ENCODE measurements at regions not wholly inside any gene's neighbourhood (a gene's known extent, or its start where the extent isn't known, plus 50 kb on each side); places are given as distances from the start of the nearest gene placed in this dataset.

DNA sequence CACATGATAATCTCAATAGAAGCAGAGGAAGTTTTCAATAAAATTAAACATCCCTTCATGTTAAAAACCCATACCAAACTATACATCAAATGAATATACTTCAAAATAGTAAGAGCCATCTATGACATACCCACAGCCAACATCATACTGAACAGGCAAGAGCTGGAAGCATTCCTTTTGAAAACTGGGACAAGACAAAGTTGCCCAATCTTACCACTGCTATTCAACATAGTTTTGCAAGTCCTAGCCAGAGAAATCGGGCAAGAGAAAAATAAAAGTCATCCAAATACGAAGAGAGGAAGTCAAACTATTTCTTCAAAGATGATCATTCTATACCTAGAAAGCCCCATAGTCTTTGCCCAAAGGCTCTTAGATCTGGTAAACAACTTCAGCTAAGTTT is 454.7 kb upstream of the PRICKLE1 start:
- no peak for DNase-seq

DNA sequence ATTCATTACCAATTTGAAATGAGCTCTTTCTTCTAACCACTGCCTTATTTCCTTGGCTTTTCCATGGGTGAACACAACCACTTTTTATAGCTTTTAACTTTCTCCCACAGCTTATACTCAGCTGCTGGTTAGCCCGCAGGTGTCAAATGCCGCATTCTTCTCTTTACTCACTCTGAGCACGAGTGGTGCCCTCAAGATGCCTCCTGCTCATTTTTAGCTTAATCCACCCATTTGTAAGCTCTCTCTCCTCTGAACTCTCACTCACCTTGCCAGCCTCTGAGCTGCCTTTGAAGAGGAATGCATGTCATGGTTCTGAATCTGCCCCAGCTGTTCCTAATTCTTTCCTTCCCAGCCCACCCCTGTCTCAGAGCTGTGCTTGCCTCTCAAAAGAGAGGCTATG is 449.4 kb upstream of the PRICKLE1 start:
- no peak overlapping the region for H3K14ac ChIP-seq (ENCODE audit: low read length in 2 of 2)
- no peak overlapping the region for H4K8ac ChIP-seq (ENCODE audit: low read length)
- H3K4me2 ChIP-seq (ENCODE audit: low read length, poor library complexity, severe bottlenecking): no peak overlapping the region
- H2BK15ac ChIP-seq (ENCODE audit: low read depth, poor library complexity, severe bottlenecking): no peak overlapping the region
- H3K36me3 ChIP-seq (ENCODE audit: control insufficient read depth in 1 of 2, insufficient read depth in 2 of 2, low read depth in 1 of 2, low read length in 2 of 2): no peaks in the 10 kb centered on the region
- no peak overlapping the region for H2AFZ ChIP-seq (ENCODE audit: low read depth, low read length)
- H2BK12ac ChIP-seq (ENCODE audit: low read length in 2 of 2): no peak overlapping the region
- no peak overlapping the region for H3K9ac ChIP-seq (ENCODE audit: low read length)
- H3K4ac ChIP-seq (ENCODE audit: low read depth in 1 of 2, low read length in 2 of 2): no peak overlapping the region
- no peak overlapping the region for H2BK120ac ChIP-seq (ENCODE audit: low read depth, low read length)
- H3K4me3 ChIP-seq (ENCODE audit: insufficient read depth in 1 of 2, low read depth in 1 of 2, low read length in 2 of 2): no peak overlapping the region
- H3K23ac ChIP-seq (ENCODE audit: low read length in 2 of 2): no peak overlapping the region
- DNase-seq: no peak
- H3K27ac ChIP-seq (ENCODE audit: low read length, poor library complexity, severe bottlenecking): no peak overlapping the region
- H2AK5ac ChIP-seq (ENCODE audit: low read length, severe bottlenecking): no peak overlapping the region
- no peaks in the 10 kb centered on the region for H3K79me1 ChIP-seq (replicated peaks; ENCODE audit: low read length, poor library complexity, severe bottlenecking)
- H2BK5ac ChIP-seq (ENCODE audit: low read depth, low read length, poor library complexity, severe bottlenecking): peak overlapping the region; percentile 10
- H3K9me3 ChIP-seq (ENCODE audit: control insufficient read depth, low read length): no peaks in the 10 kb centered on the region
- 85% methylated on average over 3 of the region's 3 CpGs for WGBS
- H3K18ac ChIP-seq (ENCODE audit: low read depth in 1 of 2, low read length in 2 of 2): no peak overlapping the region
- H3K4me1 ChIP-seq (ENCODE audit: control insufficient read depth, insufficient read depth, low read depth, low read length): no peaks in the 10 kb centered on the region
- H4K91ac ChIP-seq (ENCODE audit: low read length): no peak overlapping the region
- no peaks in the 10 kb centered on the region for H3K27me3 ChIP-seq (ENCODE audit: control insufficient read depth in 1 of 2, insufficient read depth in 1 of 2, low read length in 2 of 2)

More for the DNA sequence above, 454.7 kb upstream of the PRICKLE1 start:
- H3K4me2 ChIP-seq (ENCODE audit: low read length, poor library complexity, severe bottlenecking): no peak overlapping the region
- no peak overlapping the region for H2AK5ac ChIP-seq (ENCODE audit: low read length, severe bottlenecking)
- no peak overlapping the region for H2BK5ac ChIP-seq (ENCODE audit: low read depth, low read length, poor library complexity, severe bottlenecking)
- H2BK15ac ChIP-seq (ENCODE audit: low read depth, poor library complexity, severe bottlenecking): no peak overlapping the region
- no peak overlapping the region for H3K4ac ChIP-seq (ENCODE audit: low read depth in 1 of 2, low read length in 2 of 2)
- no peak overlapping the region for H3K27ac ChIP-seq (ENCODE audit: low read length, poor library complexity, severe bottlenecking)
- H3K9ac ChIP-seq (ENCODE audit: low read length): no peak overlapping the region
- H2BK120ac ChIP-seq (ENCODE audit: low read depth, low read length): no peak overlapping the region
- H3K4me1 ChIP-seq (ENCODE audit: control insufficient read depth, insufficient read depth, low read depth, low read length): no peaks in the 10 kb centered on the region
- no peak overlapping the region for H4K91ac ChIP-seq (ENCODE audit: low read length)
- no peaks in the 10 kb centered on the region for H3K9me3 ChIP-seq (ENCODE audit: control insufficient read depth, low read length)
- WGBS: 94% methylated on average over 2 of the region's 2 CpGs
- no peak overlapping the region for H2AFZ ChIP-seq (ENCODE audit: low read depth, low read length)
- no peaks in the 10 kb centered on the region for H3K79me1 ChIP-seq (replicated peaks; ENCODE audit: low read length, poor library complexity, severe bottlenecking)
- H3K36me3 ChIP-seq (ENCODE audit: control insufficient read depth in 1 of 2, insufficient read depth in 2 of 2, low read depth in 1 of 2, low read length in 2 of 2): no peaks in the 10 kb centered on the region
- no peak overlapping the region for H3K23ac ChIP-seq (ENCODE audit: low read length in 2 of 2)
- H3K4me3 ChIP-seq (ENCODE audit: insufficient read depth in 1 of 2, low read depth in 1 of 2, low read length in 2 of 2): no peak overlapping the region
- no peak overlapping the region for H2BK12ac ChIP-seq (ENCODE audit: low read length in 2 of 2)
- H3K14ac ChIP-seq (ENCODE audit: low read length in 2 of 2): no peak overlapping the region
- no peak overlapping the region for H4K8ac ChIP-seq (ENCODE audit: low read length)
- H3K27me3 ChIP-seq (ENCODE audit: control insufficient read depth in 1 of 2, insufficient read depth in 1 of 2, low read length in 2 of 2): no peaks in the 10 kb centered on the region
- H3K18ac ChIP-seq (ENCODE audit: low read depth in 1 of 2, low read length in 2 of 2): no peak overlapping the region

DNA sequence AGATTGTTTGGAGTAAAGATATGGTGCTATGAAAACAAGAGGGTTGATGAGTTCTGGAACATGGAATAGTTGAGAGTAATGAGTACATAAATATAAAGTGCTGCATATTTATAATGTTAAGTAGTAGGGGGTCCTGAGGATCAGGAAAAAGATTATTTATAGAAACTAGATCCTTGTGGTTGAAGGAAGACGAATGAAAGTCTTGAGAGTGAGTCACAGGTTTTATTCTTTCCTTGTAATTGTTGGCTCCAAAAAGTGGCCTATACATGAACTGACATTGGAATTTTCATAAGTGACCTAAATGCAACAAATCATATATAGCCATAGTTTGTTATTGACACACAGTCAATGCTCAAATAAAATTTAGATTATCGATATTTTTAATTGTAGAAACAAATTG is 440.4 kb upstream of the PRICKLE1 start:
- Histone ChIP-seq H2BK120ac (ENCODE audit: low read depth, low read length) (no peak overlapping the region), H3K14ac (ENCODE audit: low read length in 2 of 2) (no peak overlapping the region), H3K9me3 (ENCODE audit: control insufficient read depth, low read length) (peaks cover 25% of the 10 kb centered on the region), H3K36me3 (ENCODE audit: control insufficient read depth in 1 of 2, insufficient read depth in 2 of 2, low read depth in 1 of 2, low read length in 2 of 2) (no peaks in the 10 kb centered on the region), H3K4me3 (ENCODE audit: insufficient read depth in 1 of 2, low read depth in 1 of 2, low read length in 2 of 2) (no peak overlapping the region), H4K91ac (ENCODE audit: low read length) (no peak overlapping the region), H2AK5ac (ENCODE audit: low read length, severe bottlenecking) (no peak overlapping the region), H3K27me3 (ENCODE audit: control insufficient read depth in 1 of 2, insufficient read depth in 1 of 2, low read length in 2 of 2) (no peaks in the 10 kb centered on the region), H3K9ac (ENCODE audit: low read length) (no peak overlapping the region), H3K18ac (ENCODE audit: low read depth in 1 of 2, low read length in 2 of 2) (no peak overlapping the region), H2BK5ac (ENCODE audit: low read depth, low read length, poor library complexity, severe bottlenecking) (no peak overlapping the region), H3K79me1 (replicated peaks; ENCODE audit: low read length, poor library complexity, severe bottlenecking) (no peaks in the 10 kb centered on the region), H2AFZ (ENCODE audit: low read depth, low read length) (no peak overlapping the region), H3K4ac (ENCODE audit: low read depth in 1 of 2, low read length in 2 of 2) (no peak overlapping the region), H3K4me1 (ENCODE audit: control insufficient read depth, insufficient read depth, low read depth, low read length) (peaks cover 3% of the 10 kb centered on the region), H3K4me2 (ENCODE audit: low read length, poor library complexity, severe bottlenecking) (no peak overlapping the region), H3K27ac (ENCODE audit: low read length, poor library complexity, severe bottlenecking) (no peak overlapping the region), H3K23ac (ENCODE audit: low read length in 2 of 2) (no peak overlapping the region), H4K8ac (ENCODE audit: low read length) (no peak overlapping the region), H2BK12ac (ENCODE audit: low read length in 2 of 2) (no peak overlapping the region), H2BK15ac (ENCODE audit: low read depth, poor library complexity, severe bottlenecking) (no peak overlapping the region)
- peak; percentile 21 for DNase-seq
- 27% methylated on average over 1 of the region's 2 CpGs for WGBS

DNA sequence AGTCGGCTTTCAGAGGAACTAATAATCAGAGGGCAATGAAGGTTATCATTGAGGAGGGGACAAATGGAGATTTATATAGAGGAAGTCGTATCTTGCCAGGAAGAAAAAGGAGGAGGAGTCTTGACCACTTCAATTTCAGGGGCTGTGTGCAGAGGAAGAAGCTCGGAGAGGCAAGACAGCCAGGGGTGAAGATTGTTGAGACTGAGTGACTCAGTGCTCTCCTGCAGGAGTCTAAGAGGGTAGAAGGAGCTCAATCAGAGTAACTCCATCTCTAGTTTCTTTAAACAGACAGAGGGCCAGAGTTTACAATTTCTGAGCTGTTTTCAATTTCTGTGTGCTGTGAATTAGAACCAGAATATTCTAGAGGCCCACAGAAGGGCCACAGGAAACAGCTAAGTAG is 439.3 kb upstream of the PRICKLE1 start:
- H3K36me3 ChIP-seq (ENCODE audit: control insufficient read depth in 1 of 2, insufficient read depth in 2 of 2, low read depth in 1 of 2, low read length in 2 of 2): no peaks in the 10 kb centered on the region
- no peak overlapping the region for H3K14ac ChIP-seq (ENCODE audit: low read length in 2 of 2)
- no peak overlapping the region for H2AFZ ChIP-seq (ENCODE audit: low read depth, low read length)
- H3K4me1 ChIP-seq (ENCODE audit: control insufficient read depth, insufficient read depth, low read depth, low read length): peaks cover 3% of the 10 kb centered on the region
- H3K9me3 ChIP-seq (ENCODE audit: control insufficient read depth, low read length): peaks cover 25% of the 10 kb centered on the region
- H2BK5ac ChIP-seq (ENCODE audit: low read depth, low read length, poor library complexity, severe bottlenecking): no peak overlapping the region
- no peak overlapping the region for H3K4me2 ChIP-seq (ENCODE audit: low read length, poor library complexity, severe bottlenecking)
- no peak overlapping the region for H3K23ac ChIP-seq (ENCODE audit: low read length in 2 of 2)
- no peak overlapping the region for H3K9ac ChIP-seq (ENCODE audit: low read length)
- WGBS: 37% methylated on average over 3 of the region's 3 CpGs
- H4K8ac ChIP-seq (ENCODE audit: low read length): no peak overlapping the region
- peak overlapping the region in 1 of 2 experiments; percentile 52 for H2BK12ac ChIP-seq (ENCODE audit: low read length in 2 of 2)
- DNase-seq: peak; percentile 34
- H3K18ac ChIP-seq (ENCODE audit: low read depth in 1 of 2, low read length in 2 of 2): peak overlapping the region in 1 of 2 experiments; percentile 81
- H3K4me3 ChIP-seq (ENCODE audit: insufficient read depth in 1 of 2, low read depth in 1 of 2, low read length in 2 of 2): no peak overlapping the region
- H3K79me1 ChIP-seq (replicated peaks; ENCODE audit: low read length, poor library complexity, severe bottlenecking): no peaks in the 10 kb centered on the region
- no peak overlapping the region for H3K27ac ChIP-seq (ENCODE audit: low read length, poor library complexity, severe bottlenecking)
- no peak overlapping the region for H2BK120ac ChIP-seq (ENCODE audit: low read depth, low read length)
- H2BK15ac ChIP-seq (ENCODE audit: low read depth, poor library complexity, severe bottlenecking): no peak overlapping the region
- no peak overlapping the region for H3K4ac ChIP-seq (ENCODE audit: low read depth in 1 of 2, low read length in 2 of 2)
- no peaks in the 10 kb centered on the region for H3K27me3 ChIP-seq (ENCODE audit: control insufficient read depth in 1 of 2, insufficient read depth in 1 of 2, low read length in 2 of 2)
- no peak overlapping the region for H2AK5ac ChIP-seq (ENCODE audit: low read length, severe bottlenecking)
- H4K91ac ChIP-seq (ENCODE audit: low read length): peak overlapping the region; percentile 25
